SJSA1 (cell line): ENCODE measurements at regions not wholly inside any gene's neighbourhood (a gene's known extent, or its start where the extent isn't known, plus 50 kb on each side); places are given as distances from the start of the nearest gene placed in this dataset.
A peak's percentile ranks its signal among the peaks of the same experiment; 100 is the strongest.

ENCODE experiments used
- DNase-seq, 2 experiments: peaks; one replicate each; pipeline ENCODE4 v3.0.0-alpha.2; 2015 to 2020; ENCODE audit warnings: low spot score in 2 of 2, low read depth in 1 of 2
- H3K27ac ChIP-seq: fragments of 250-450 bp; sonication (Bioruptor Pico); 2 replicates; pipeline ENCODE4 v1.5.1; 2020; ENCODE audit warnings: mild to moderate bottlenecking, moderate library complexity
- H3K27me3 ChIP-seq: fragments of 250-450 bp; sonication (Bioruptor Pico); replicated peaks from 2 replicates; pipeline ENCODE4 v1.5.1; 2020; ENCODE audit warnings: mild to moderate bottlenecking, moderate library complexity
- H3K36me3 ChIP-seq: fragments of 250-450 bp; sonication (Bioruptor Pico); 2 replicates; pipeline ENCODE4 v1.5.1; 2020; ENCODE audit warnings: mild to moderate bottlenecking
- H3K4me1 ChIP-seq: fragments of 250-450 bp; sonication (Bioruptor Pico); replicated peaks from 2 replicates; pipeline ENCODE4 v1.6.1; 2021; ENCODE audit warnings: mild to moderate bottlenecking
- H3K4me3 ChIP-seq: fragments of 250-450 bp; sonication (Bioruptor Pico); 2 replicates; pipeline ENCODE4 v1.5.1; 2020; ENCODE audit warnings: mild to moderate bottlenecking
- H3K9me3 ChIP-seq: fragments of 250-450 bp; sonication (Bioruptor Pico); replicated peaks from 2 replicates; pipeline ENCODE4 v1.5.1; 2020; ENCODE audit warnings: mild to moderate bottlenecking

DNA sequence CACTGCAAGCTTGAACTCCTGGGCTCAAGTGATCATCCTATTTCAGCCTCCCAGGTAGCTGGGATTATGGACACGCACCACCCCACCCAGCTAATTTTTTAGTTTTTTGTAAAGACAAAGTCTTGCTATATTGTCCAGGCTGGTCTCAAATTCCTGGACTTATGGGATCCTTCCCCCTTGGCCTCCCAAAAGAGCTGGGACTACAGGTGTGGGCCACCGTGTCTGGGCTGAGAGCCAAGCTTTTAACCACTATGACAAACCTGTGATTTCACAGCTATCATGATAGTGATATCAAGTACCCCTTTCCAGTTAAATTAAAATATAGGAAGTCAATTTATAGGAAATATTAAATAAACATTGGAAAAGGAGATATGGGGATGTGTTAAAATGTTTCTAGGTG lies 74.6 kb upstream of the IRX6 start:
- Histone ChIP-seq H3K27ac (no peak overlapping the region), H3K27me3 (0 out of 2 replicates have a peak, but pooled peaks cover 2% of the 10 kb centered on the region), H3K36me3 (no peaks in the 10 kb centered on the region), H3K4me3 (no peak overlapping the region), H3K4me1 (no peaks in the 10 kb centered on the region), H3K9me3 (no peaks in the 10 kb centered on the region)
- no peak for DNase-seq

DNA sequence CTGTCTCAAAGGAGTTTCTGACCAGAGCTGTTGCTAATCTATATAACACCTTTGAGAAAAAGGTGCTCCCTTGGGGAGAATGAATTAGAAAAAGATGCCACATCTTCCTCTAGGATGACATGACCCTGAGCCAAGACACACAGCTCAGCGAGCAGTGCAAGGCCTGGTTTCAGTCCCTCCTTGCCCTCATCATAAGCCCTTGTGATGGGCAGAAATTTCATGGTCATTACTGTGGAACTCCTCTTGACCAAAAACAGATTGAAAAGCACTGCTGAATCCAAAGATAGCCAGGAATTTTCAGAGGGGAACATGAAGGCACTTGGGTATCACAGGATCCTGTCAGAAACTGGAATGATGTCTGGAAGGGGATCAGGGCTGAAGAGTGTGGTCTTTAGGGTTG lies 74.1 kb upstream of the IRX6 start:
- Histone ChIP-seq H3K9me3 (no peaks in the 10 kb centered on the region), H3K27me3 (0 out of 2 replicates have a peak, but pooled peaks cover 2% of the 10 kb centered on the region), H3K4me1 (no peaks in the 10 kb centered on the region), H3K27ac (no peak overlapping the region), H3K36me3 (no peaks in the 10 kb centered on the region), H3K4me3 (no peak overlapping the region)
- no peak for DNase-seq

GRCh38 chr16:55250701-55251100 lies 73.3 kb upstream of the IRX6 start:
- Histone ChIP-seq H3K27me3 (0 out of 2 replicates have a peak, but pooled peaks cover 2% of the 10 kb centered on the region), H3K4me1 (no peaks in the 10 kb centered on the region), H3K27ac (no peak overlapping the region), H3K4me3 (no peak overlapping the region), H3K36me3 (no peaks in the 10 kb centered on the region), H3K9me3 (no peaks in the 10 kb centered on the region)
- DNase-seq: no peak

GRCh38 chr16:55251151-55251550 lies 72.9 kb upstream of the IRX6 start:
- H3K27me3 ChIP-seq: 0 out of 2 replicates have a peak, but pooled peaks cover 2% of the 10 kb centered on the region
- H3K4me1 ChIP-seq: no peaks in the 10 kb centered on the region
- no peaks in the 10 kb centered on the region for H3K9me3 ChIP-seq
- no peak overlapping the region for H3K4me3 ChIP-seq
- H3K36me3 ChIP-seq: no peaks in the 10 kb centered on the region
- no peak for DNase-seq
- H3K27ac ChIP-seq: no peak overlapping the region

- Histone ChIP-seq H3K4me3 (no peak overlapping the region), H3K27ac (no peak overlapping the region), H3K9me3 (no peaks in the 10 kb centered on the region), H3K36me3 (no peaks in the 10 kb centered on the region), H3K4me1 (no peaks in the 10 kb centered on the region), H3K27me3 (peaks cover 2% of the 10 kb centered on the region; the same call in 1 of the 2 replicates)
- no peak for DNase-seq
Measured at GRCh38 chr16:55252577-55252976, 71.4 kb upstream of the IRX6 start.

DNA sequence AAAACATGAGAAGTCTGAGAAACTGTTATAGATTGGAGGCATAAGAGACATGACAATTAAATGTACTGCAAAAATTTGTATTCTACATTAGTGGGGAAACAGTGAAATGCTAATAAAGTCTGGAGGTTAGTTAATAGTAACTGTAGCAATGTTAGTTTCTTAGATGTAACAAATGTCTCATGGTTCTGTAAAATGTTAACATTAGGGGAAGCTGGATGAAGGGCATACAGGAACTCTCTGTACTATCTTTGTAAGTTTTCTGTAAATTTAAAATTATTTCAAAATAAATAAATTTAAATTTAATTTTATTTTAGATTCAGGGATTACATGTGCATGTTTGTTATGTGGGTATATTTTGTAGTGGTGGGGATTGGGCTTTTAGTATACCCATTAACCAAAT lies 70.0 kb upstream of the IRX6 start:
- H3K4me1 ChIP-seq: no peaks in the 10 kb centered on the region
- H3K36me3 ChIP-seq: no peaks in the 10 kb centered on the region
- no peaks in the 10 kb centered on the region for H3K9me3 ChIP-seq
- peaks cover 2% of the 10 kb centered on the region; the same call in 1 of the 2 replicates for H3K27me3 ChIP-seq
- H3K4me3 ChIP-seq: no peak overlapping the region
- DNase-seq: no peak
- no peak overlapping the region for H3K27ac ChIP-seq

DNA sequence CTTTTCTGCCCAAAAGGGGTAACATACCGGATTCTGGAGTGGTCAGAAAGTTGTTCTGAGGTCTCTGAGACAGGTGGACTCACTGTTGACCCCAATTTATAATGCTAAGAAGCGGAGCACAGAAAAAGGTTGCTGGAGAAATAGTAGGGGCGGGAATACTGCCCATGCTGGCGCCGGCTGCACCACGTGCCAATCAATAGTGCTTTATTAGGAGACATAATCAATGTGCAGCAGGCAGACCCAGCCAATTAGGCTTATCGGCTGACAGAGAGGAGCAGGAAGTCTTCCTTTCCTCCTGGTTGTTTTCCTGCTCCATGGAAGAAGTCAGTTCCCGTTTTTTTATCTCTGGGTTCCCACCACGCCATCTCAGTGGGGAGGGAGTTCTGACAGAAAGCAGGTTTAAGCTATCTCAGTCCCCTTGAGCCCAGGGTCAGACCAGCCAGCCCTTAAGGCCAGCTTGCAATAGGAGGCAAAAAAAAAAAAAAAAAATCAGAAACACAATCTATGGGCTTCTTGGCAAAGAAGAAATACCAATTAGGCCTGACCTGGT lies 68.2 kb upstream of the IRX6 start:
- Histone ChIP-seq H3K4me3 (no peak overlapping the region), H3K9me3 (no peaks in the 10 kb centered on the region), H3K36me3 (no peaks in the 10 kb centered on the region), H3K27ac (no peak overlapping the region), H3K27me3 (peaks cover 2% of the 10 kb centered on the region; the same call in 1 of the 2 replicates), H3K4me1 (no peaks in the 10 kb centered on the region)
- no peak for DNase-seq

DNA sequence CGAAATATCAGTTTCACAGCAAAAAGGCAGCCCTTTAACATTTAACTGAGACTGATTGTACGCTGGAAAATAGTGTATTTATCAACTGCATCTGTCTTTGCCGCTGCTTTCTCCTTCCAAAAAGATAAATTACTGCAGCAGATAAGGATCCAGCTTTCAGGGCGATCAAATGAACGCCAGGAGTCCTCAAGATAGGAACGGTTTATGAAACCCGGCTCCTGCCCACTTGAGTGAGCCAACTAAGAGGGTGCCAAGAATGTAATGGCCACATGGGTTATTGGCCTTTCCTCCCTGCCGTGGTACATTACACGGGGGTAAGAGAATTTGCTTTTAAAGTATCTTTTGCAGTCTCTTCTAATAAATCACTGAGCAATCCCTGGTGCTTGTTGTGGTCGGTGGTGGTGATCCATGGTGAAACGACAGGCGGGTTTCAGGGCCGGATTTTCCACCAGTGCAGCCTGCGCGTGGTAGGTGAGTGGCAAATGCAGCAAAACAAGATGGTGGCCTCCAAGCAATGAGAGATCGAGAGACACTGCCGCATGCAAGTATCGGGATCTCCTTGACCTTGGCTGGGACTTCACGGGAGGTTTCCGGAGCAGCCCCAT lies 67.5 kb upstream of the IRX6 start:
- no peaks in the 10 kb centered on the region for H3K4me1 ChIP-seq
- no peak overlapping the region for H3K4me3 ChIP-seq
- no peaks in the 10 kb centered on the region for H3K36me3 ChIP-seq
- no peak for DNase-seq
- H3K9me3 ChIP-seq: no peaks in the 10 kb centered on the region
- H3K27ac ChIP-seq: no peak overlapping the region
- peaks cover 2% of the 10 kb centered on the region; the same call in 1 of the 2 replicates for H3K27me3 ChIP-seq

DNA sequence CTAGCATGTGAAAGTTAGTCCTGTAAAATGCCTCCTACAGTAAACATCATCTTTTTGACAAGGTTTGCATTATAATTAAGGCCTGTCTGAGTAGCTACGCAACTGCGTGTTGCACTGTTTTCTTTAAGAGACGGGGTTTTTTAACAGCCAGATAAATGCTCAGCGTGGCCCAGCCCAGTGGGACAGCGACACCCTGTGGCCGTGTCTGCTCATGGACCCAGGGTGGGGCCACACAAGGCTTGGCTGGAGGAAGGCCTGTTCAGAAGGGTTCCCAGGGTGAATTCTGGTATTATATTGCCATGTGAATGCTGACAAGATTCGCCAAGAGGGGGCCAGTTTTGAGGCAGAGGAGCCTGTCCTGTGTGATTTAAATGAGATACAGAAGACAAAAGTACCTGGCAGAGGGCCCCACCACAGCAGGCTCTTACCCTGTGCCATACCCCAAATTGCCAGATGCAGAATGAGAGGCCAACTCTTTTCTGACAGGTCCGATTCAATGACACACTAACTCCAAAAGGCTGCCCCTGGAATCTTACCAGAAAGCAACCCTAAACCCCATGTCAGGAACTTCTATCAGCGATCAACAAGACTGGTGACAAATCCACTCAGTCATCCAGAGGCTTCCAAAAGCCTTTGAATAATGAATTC lies 65.9 kb upstream of the IRX6 start:
- Histone ChIP-seq H3K27me3 (peaks cover 2% of the 10 kb centered on the region; the same call in 1 of the 2 replicates), H3K4me3 (no peak overlapping the region), H3K27ac (no peak overlapping the region), H3K4me1 (no peaks in the 10 kb centered on the region), H3K36me3 (no peaks in the 10 kb centered on the region), H3K9me3 (no peaks in the 10 kb centered on the region)
- peak in 1 of 2 experiments; percentile 16 for DNase-seq

DNA sequence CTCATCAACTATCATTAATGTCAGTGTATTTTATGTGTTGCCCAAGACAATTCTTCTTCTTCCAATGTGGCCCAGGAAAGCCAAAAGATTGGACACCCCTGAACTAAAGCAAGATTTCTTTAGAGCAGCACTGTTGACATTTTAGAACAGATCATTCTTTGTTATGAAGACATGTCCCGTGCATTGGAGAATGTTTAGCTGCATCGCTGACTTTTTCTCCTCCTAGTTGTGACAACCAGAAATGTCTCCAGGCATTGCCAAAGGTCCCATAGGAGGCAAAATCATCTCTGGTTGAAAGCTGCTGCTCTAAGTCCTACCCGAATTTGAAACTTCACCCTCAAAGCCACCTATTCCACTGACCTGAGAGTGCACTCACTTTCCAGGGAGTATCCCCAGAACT lies 62.7 kb upstream of the IRX6 start:
- Histone ChIP-seq H3K36me3 (no peaks in the 10 kb centered on the region), H3K4me3 (no peak overlapping the region), H3K27ac (no peak overlapping the region), H3K9me3 (no peaks in the 10 kb centered on the region), H3K27me3 (no peaks in the 10 kb centered on the region; the same call in 1 of the 2 replicates), H3K4me1 (no peaks in the 10 kb centered on the region)
- DNase-seq: no peak

DNA sequence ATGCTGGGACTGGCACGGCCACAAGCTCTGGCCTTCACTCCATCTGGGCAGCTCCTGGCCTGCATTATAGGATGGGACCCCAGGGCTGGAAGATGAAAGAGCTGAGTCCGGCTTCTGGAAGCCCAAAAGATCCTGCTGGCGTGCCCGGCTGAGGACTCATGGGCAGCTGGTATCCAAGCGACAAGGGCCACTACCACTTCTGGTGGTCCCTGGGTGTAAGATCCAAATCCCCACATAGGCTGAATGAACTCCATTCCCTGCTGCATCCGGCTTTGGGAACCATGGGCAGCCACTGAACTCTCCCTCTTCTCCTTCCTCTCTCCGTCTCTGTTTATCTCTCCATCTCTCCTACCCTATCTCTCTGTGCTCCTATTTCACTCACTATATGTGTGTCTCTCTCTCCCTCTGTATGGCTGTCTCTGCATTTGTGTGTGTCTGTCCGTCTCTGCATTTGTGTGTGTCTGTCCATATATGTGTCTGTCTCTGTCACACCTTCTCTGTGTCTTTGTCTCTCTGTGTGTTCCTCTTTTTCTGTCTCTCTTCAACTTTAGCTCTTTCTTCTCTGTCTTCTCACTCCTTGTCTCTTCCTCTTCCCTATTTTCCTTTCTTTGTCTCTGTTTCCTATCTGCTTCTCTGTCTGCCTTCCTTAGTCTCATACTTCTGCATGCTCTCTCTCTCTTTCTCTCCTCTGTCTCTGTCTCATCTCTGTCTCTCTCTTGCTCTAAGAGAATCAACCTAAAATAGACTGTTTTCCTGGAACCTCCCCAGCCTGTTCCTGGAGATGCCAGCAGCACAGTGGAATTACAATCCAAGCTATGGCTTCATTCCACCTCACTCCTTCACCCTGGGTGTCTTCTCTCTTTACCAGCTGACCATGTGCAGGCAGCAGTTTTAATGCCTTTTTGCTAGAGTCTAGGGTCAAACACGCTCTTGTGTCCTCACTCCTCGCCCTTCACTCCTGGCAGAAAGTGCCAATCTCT lies 60.4 kb upstream of the IRX6 start:
- H3K27me3 ChIP-seq: no peaks in the 10 kb centered on the region

DNA sequence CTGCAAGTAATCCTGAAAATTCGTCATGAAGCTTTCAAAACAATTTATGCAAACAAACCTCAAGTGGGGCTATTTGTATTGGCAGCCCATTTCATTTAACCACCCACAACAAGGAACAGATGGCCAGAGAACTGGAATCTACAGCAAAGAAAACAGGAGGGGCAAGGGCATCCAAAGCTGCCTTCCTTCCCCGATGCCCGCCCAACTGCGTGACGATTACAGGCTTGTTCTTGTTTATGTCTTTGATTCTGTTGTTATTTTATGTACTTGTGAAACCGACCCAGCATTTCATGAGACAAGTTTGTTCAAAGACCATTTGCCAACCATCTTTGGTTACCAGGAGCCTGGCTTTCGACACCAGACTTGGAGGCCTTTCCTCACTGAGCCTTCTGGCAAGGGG lies 59.1 kb upstream of the IRX6 start:
- H3K27ac ChIP-seq: no peak overlapping the region
- H3K4me3 ChIP-seq: no peak overlapping the region
- no peaks in the 10 kb centered on the region for H3K36me3 ChIP-seq
- no peaks in the 10 kb centered on the region for H3K9me3 ChIP-seq
- DNase-seq: no peak
- H3K4me1 ChIP-seq: no peaks in the 10 kb centered on the region
- no peaks in the 10 kb centered on the region for H3K27me3 ChIP-seq

More for the DNA sequence above, 60.4 kb upstream of the IRX6 start:
- DNase-seq: no peak
- Histone ChIP-seq H3K9me3 (no peaks in the 10 kb centered on the region), H3K4me1 (no peaks in the 10 kb centered on the region), H3K36me3 (no peaks in the 10 kb centered on the region), H3K27ac (no peak overlapping the region), H3K4me3 (no peak overlapping the region)

GRCh38 chr16:55265926-55266325 lies 58.1 kb upstream of the IRX6 start:
- Histone ChIP-seq H3K36me3 (no peaks in the 10 kb centered on the region), H3K9me3 (no peaks in the 10 kb centered on the region), H3K27me3 (no peaks in the 10 kb centered on the region), H3K4me1 (no peaks in the 10 kb centered on the region), H3K4me3 (no peak overlapping the region), H3K27ac (no peak overlapping the region)
- no peak for DNase-seq
